B cell (primary cell): ENCODE measurements at regions not wholly inside any gene's neighbourhood (a gene's known extent, or its start where the extent isn't known, plus 50 kb on each side); places are given as distances from the start of the nearest gene placed in this dataset.

Experiments used
- ATAC-seq: fragments of 200-7000 bp; cut with Tn5 transposase; one replicate; pipeline ENCODE4 v1.10.0; 2021; ENCODE audit warnings: low read depth, mild to moderate bottlenecking, moderate number of reproducible peaks, moderate library complexity
- CTCF ChIA-PET: fragments of 350-600 bp; sonication (Branson Sonifier 250); formaldehyde crosslinking; loops from one replicate; lab custom pipeline; 2021; ENCODE audit warnings: antibody characterized with exemption, inconsistent platforms; lab: Charles Lee
- POLR2A ChIA-PET: fragments of 350-600 bp; sonication (Branson Sonifier 250); formaldehyde crosslinking; loops from one replicate; lab custom pipeline; 2021; ENCODE audit warnings: antibody characterized with exemption; lab: Charles Lee
- DNase-seq: peaks from one replicate; pipeline ENCODE4 v3.0.0; 2013
- H2AFZ ChIP-seq: 2 replicates; pipeline ENCODE4 v1.6.1; 2012; ENCODE audit warnings: mild to moderate bottlenecking, low read depth, low read length; ENCODE audit not compliant: insufficient read depth, poor library complexity, severe bottlenecking
- H3K27ac ChIP-seq, 2 donors: 1 replicate in 1 of 2; 2 replicates in 1 of 2; pipeline ENCODE4 v1.5.1; 2012 to 2013; ENCODE audit warnings: low read length in 2 of 2, mild to moderate bottlenecking in 2 of 2, moderate library complexity in 1 of 2
- H3K27me3 ChIP-seq, 4 experiments: fragments of 200-600 bp in 1 of 4; sonication (generic) in 1 of 4; replicated peaks in 1 of 4; 1 replicate in 2 of 4; 2 replicates in 2 of 4; pipeline versions ENCODE4 v1.6.1 to v1.7.0; 2013 to 2016; ENCODE audit warnings: low read length in 3 of 4, mild to moderate bottlenecking in 2 of 4, mixed read lengths in 1 of 4, moderate library complexity in 1 of 4; ENCODE audit not compliant: insufficient read depth in 4 of 4, control insufficient read depth in 3 of 4; ENCODE audit errors: control extremely low read depth in 1 of 4
- H3K36me3 ChIP-seq, 2 experiments: replicated peaks in 1 of 2; 1 replicate in 1 of 2; 2 replicates in 1 of 2; pipeline versions ENCODE4 v1.6.1 to v1.7.1; 2013; ENCODE audit warnings: low read length in 1 of 2; ENCODE audit not compliant: insufficient read depth in 2 of 2, control insufficient read depth in 1 of 2; ENCODE audit errors: control extremely low read depth in 1 of 2, extremely low read depth in 1 of 2
- H3K4me1 ChIP-seq, 2 donors: fragments of 200-600 bp in 1 of 2; sonication (generic) in 1 of 2; 1 replicate in 1 of 2; 2 replicates in 1 of 2; pipeline versions ENCODE4 v1.5.1 to v1.6.1; 2013 to 2017; ENCODE audit warnings: low read length in 2 of 2; ENCODE audit not compliant: control insufficient read depth in 2 of 2, insufficient read depth in 2 of 2
- H3K4me2 ChIP-seq: replicated peaks from 2 replicates; pipeline ENCODE3; 2012; ENCODE audit warnings: mild to moderate bottlenecking, low read depth, low read length; ENCODE audit not compliant: poor library complexity, severe bottlenecking
- H3K4me3 ChIP-seq, 5 experiments: fragments of 200-600 bp in 1 of 5; sonication (generic) in 1 of 5; 1 replicate in 3 of 5; 2 replicates in 2 of 5; pipeline versions ENCODE4 v1.5.1 to v1.7.0; 2011 to 2016; ENCODE audit warnings: low read length in 4 of 5, mild to moderate bottlenecking in 4 of 5, low read depth in 2 of 5, control low read depth in 1 of 5, moderate library complexity in 1 of 5; ENCODE audit not compliant: insufficient read depth in 1 of 5; ENCODE audit errors: control extremely low read depth in 1 of 5, extremely low read depth in 1 of 5
- H3K79me2 ChIP-seq: fragments of 200-600 bp; sonication (generic); one replicate; pipeline ENCODE4 v1.6.0; 2016; ENCODE audit warnings: low read length; ENCODE audit not compliant: control insufficient read depth, insufficient read depth
- H3K9ac ChIP-seq: fragments of 200-600 bp; sonication (generic); 2 replicates; pipeline ENCODE4 v1.6.1; 2017; ENCODE audit warnings: mild to moderate bottlenecking, low read length, moderate library complexity
- H3K9me3 ChIP-seq, 3 donors: one replicate each; pipeline versions ENCODE4 v1.6.1 to v1.7.1; 2013; ENCODE audit warnings: low read length in 2 of 3; ENCODE audit not compliant: control insufficient read depth in 2 of 3, insufficient read depth in 1 of 3; ENCODE audit errors: control extremely low read depth in 1 of 3
- H4K20me1 ChIP-seq: 2 replicates; pipeline ENCODE4 v1.6.0; 2012; ENCODE audit warnings: mild to moderate bottlenecking, low read length; ENCODE audit not compliant: insufficient read depth, control insufficient read depth, poor library complexity, severe bottlenecking
- H3K27ac Mint-ChIP-seq: one replicate; pipeline ENCODE4 v1.8.0; 2021; ENCODE audit warnings: mixed read lengths
- H3K27me3 Mint-ChIP-seq: one replicate; pipeline ENCODE4 v1.8.0; 2021; ENCODE audit warnings: mixed read lengths
- H3K4me1 Mint-ChIP-seq: one replicate; pipeline ENCODE4 v1.8.0; 2021; ENCODE audit warnings: mixed read lengths
- H3K4me3 Mint-ChIP-seq: one replicate; pipeline ENCODE4 v1.8.0; 2021; ENCODE audit warnings: mixed read lengths
- H3K9me3 Mint-ChIP-seq: one replicate; pipeline ENCODE4 v1.8.0; 2022; ENCODE audit warnings: mixed read lengths; ENCODE audit not compliant: insufficient read depth
- CTCF ChIP-seq: fragments of 200-600 bp; IDR thresholded peaks from one replicate; pipeline ENCODE4 v1.8.0; 2022; ENCODE audit warnings: antibody characterized with exemption, mild to moderate bottlenecking
- EZH2 ChIP-seq: IDR thresholded peaks from 2 replicates; pipeline ENCODE4 v1.6.1; 2012; ENCODE audit warnings: borderline replicate concordance, low read depth, mild to moderate bottlenecking, moderate library complexity, low read length; ENCODE audit not compliant: insufficient read depth, poor library complexity, severe bottlenecking
- WGBS: methylation state at CpG from one replicate; pipeline ENCODE4 v1.1.5; 2013; ENCODE audit warnings: missing lambda C conversion rate; ENCODE audit not compliant: insufficient coverage; 5-methylcytosine and 5-hydroxymethylcytosine counted together
- intact Hi-C: fragments of 100-400 bp; cut with micrococcal nuclease; formaldehyde crosslinking; loops from one replicate; pipeline ENCODE4 v1.10.0; 2022

GRCh38 chr4:59024257-59024656, 1914.1 kb upstream of the IGFBP7 start:
- Histone ChIP-seq H3K4me1 (no peaks in the 10 kb centered on the region), H3K27ac (no peak overlapping the region), H3K79me2 (no peaks in the 10 kb centered on the region), H4K20me1 (no peaks in the 10 kb centered on the region), H3K9me3 (no peaks in the 10 kb centered on the region), H3K36me3 (no peaks in the 10 kb centered on the region), H3K27me3 (no peaks in the 10 kb centered on the region), H2AFZ (no peak overlapping the region), H3K4me2 (no peak overlapping the region), H3K4me3 (no peak overlapping the region), H3K9ac (no peak overlapping the region)
- no peaks in the 10 kb centered on the region for H3K4me1 Mint-ChIP-seq
- no peak for TF ChIP-seq EZH2
- no peak for TF ChIP-seq CTCF
- no peak overlapping the region for H3K27ac Mint-ChIP-seq
- DNase-seq (no peak), ATAC-seq (no peak)
- peaks cover 5% of the 10 kb centered on the region for H3K9me3 Mint-ChIP-seq
- ChIA-PET CTCF (no interaction called here), POLR2A (no interaction called here)
- no peaks in the 10 kb centered on the region for H3K27me3 Mint-ChIP-seq
- intact Hi-C loops: no loop called here
- H3K4me3 Mint-ChIP-seq: no peak overlapping the region

DNA sequence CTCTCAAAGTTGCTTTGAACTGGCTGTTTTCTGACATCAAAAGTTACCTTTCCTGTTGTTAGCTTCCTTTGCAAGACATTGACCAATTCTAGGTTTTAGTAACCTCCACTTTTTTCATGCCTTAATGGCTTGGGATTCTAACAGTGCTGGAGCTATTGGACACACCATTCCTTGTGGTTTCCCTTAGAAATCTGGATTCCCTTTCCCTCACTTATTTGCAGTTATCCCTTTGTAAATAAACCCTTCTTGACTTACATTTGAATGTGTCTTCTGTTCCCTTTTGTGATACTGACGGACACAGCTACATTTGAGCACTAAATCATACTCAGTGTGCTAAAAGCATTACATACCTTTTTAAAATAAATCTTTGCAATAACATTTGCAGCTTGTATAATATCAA, 1927.6 kb upstream of the IGFBP7 start:
- Histone ChIP-seq H3K27me3 (no peaks in the 10 kb centered on the region), H3K79me2 (no peaks in the 10 kb centered on the region), H3K4me1 (no peaks in the 10 kb centered on the region), H3K9ac (no peak overlapping the region), H3K4me2 (no peak overlapping the region), H3K9me3 (no peaks in the 10 kb centered on the region), H4K20me1 (no peaks in the 10 kb centered on the region), H3K27ac (no peak overlapping the region), H3K36me3 (no peaks in the 10 kb centered on the region), H3K4me3 (no peak overlapping the region), H2AFZ (no peak overlapping the region)
- Mint-ChIP-seq H3K4me1 (no peaks in the 10 kb centered on the region), H3K4me3 (no peak overlapping the region), H3K27me3 (no peaks in the 10 kb centered on the region), H3K27ac (no peak overlapping the region), H3K9me3 (no peaks in the 10 kb centered on the region)
- DNase-seq: no peak
- intact Hi-C loops: no loop called here
- TF ChIP-seq CTCF (no peak), EZH2 (no peak)
- CTCF ChIA-PET: no interaction called here
- POLR2A ChIA-PET: no interaction called here
- ATAC-seq: no peak
- no CpG with 5 or more reads among the region's 1 CpG for WGBS
